HepG2 (cell line): ENCODE measurements at regions not wholly inside any gene's neighbourhood (a gene's known extent, or its start where the extent isn't known, plus 50 kb on each side); places are given as distances from the start of the nearest gene placed in this dataset.

ENCODE experiments used
- ATAC-seq: fragments of 200-7000 bp; cut with Tn5 transposase; 3 replicates; pipeline ENCODE4 v1.9.1; 2020; ENCODE audit warnings: mild to moderate bottlenecking, moderate library complexity
- BruUV-seq: library from RNA; stranded (reverse); fragments of 400-500 nt; replicated peaks from 2 replicates; lab custom pipeline; 2021; lab: Mats Ljungman, UMichigan
- CTCF ChIA-PET: fragments of 300-600 bp; formaldehyde crosslinking; extraction: SDS; loops from one replicate; lab custom pipeline; 2021; ENCODE audit warnings: low total read pairs, inconsistent platforms, low intra/inter-chr PET ratio; lab: Yijun Ruan, JAX
- POLR2A ChIA-PET: fragments of 350-600 bp; sonication (Branson Sonifier 250); formaldehyde crosslinking; loops from one replicate; lab custom pipeline; 2020; ENCODE audit warnings: antibody characterized with exemption, inconsistent platforms; lab: Yijun Ruan, JAX
- DNase-seq: peaks from one replicate; pipeline ENCODE4 v3.0.0-alpha.2; 2015; ENCODE audit warnings: low spot score
- FAIRE-seq: peaks from 3 replicates; lab custom pipeline; 2011; peaks lifted over from hg19 to GRCh38; lab: Jason Lieb, UNC
- H2AFZ ChIP-seq: one replicate; pipeline ENCODE4 v1.6.1; 2011; ENCODE audit warnings: low read length, inconsistent platforms
- H3K27ac ChIP-seq: fragments of 300-600 bp; 3 replicates; pipeline ENCODE4 v1.8.0; 2011; ENCODE audit warnings: mixed run types, mild to moderate bottlenecking, mixed read lengths, low read length, inconsistent platforms; ENCODE audit not compliant: insufficient read depth; ENCODE audit errors: extremely low read length
- H3K27me3 ChIP-seq, 2 experiments: fragments of 200-600 bp in 1 of 2; 2 replicates in 1 of 2; 3 replicates in 1 of 2; pipeline versions ENCODE4 v1.6.0 to v1.8.0; 2011; ENCODE audit warnings: low read length in 2 of 2, mild to moderate bottlenecking in 2 of 2, moderate library complexity in 2 of 2, inconsistent platforms in 1 of 2; ENCODE audit not compliant: insufficient read depth in 2 of 2, control insufficient read depth in 1 of 2
- H3K36me3 ChIP-seq, 2 experiments: fragments of 200-600 bp in 1 of 2; replicated peaks in 1 of 2; 2 replicates in 1 of 2; 3 replicates in 1 of 2; pipeline versions ENCODE4 v1.5.1 to v1.8.0; 2011; ENCODE audit warnings: low read length in 2 of 2, inconsistent platforms in 1 of 2; ENCODE audit not compliant: insufficient read depth in 2 of 2, control insufficient read depth in 1 of 2
- H3K4me1 ChIP-seq: 2 replicates; pipeline ENCODE4 v1.5.1; 2012; ENCODE audit warnings: low read length, inconsistent platforms; ENCODE audit not compliant: insufficient read depth
- H3K4me2 ChIP-seq: 2 replicates; pipeline ENCODE4 v1.6.0; 2011; ENCODE audit warnings: low read depth, low read length, inconsistent platforms
- H3K4me3 ChIP-seq, 3 experiments: fragments of 200-600 bp in 1 of 3; sonication (generic), shearing (Covaris generic) in 1 of 3; replicated peaks in 1 of 3; 2 replicates each; pipeline ENCODE4 v1.5.1; 2011 to 2016; ENCODE audit warnings: low read length in 3 of 3, inconsistent platforms in 2 of 3, low read depth in 2 of 3, mild to moderate bottlenecking in 2 of 3, control low read depth in 1 of 3, mixed read lengths in 1 of 3; ENCODE audit not compliant: insufficient read depth in 1 of 3
- H3K79me2 ChIP-seq: one replicate; pipeline ENCODE4 v1.6.1; 2011; ENCODE audit warnings: low read length, inconsistent platforms; ENCODE audit not compliant: insufficient read depth
- H3K9ac ChIP-seq: 2 replicates; pipeline ENCODE4 v1.6.0; 2011; ENCODE audit warnings: mild to moderate bottlenecking, low read depth, low read length, inconsistent platforms; ENCODE audit not compliant: insufficient read depth
- H3K9me3 ChIP-seq: 2 replicates; pipeline ENCODE4 v1.5.1; 2012; ENCODE audit warnings: mild to moderate bottlenecking, low read length
- H4K20me1 ChIP-seq: 2 replicates; pipeline ENCODE4 v1.6.0; 2011; ENCODE audit warnings: inconsistent platforms, mild to moderate bottlenecking, low read length, moderate library complexity; ENCODE audit not compliant: insufficient read depth
- ASH2L ChIP-seq: fragments of 300-600, 200-600 bp; sonication (generic); IDR thresholded peaks from 2 replicates; pipeline ENCODE4 v1.7.0; 2017; ENCODE audit warnings: low read depth, mild to moderate bottlenecking, moderate library complexity, mixed read lengths, low read length; ENCODE audit not compliant: insufficient read length
- ATRX ChIP-seq: sonication (generic); formaldehyde crosslinking; IDR thresholded peaks from 2 replicates; pipeline ENCODE4 v1.4.0; 2020; ENCODE audit warnings: missing genetic modification reagents, borderline replicate concordance
- HNF1B ChIP-seq: sonication (generic); formaldehyde crosslinking; IDR thresholded peaks from 2 replicates; pipeline ENCODE4 v1.5.1; 2020; ENCODE audit warnings: mild to moderate bottlenecking, moderate library complexity, missing genetic modification reagents
- NFRKB ChIP-seq: fragments of 450-650 bp; IDR thresholded peaks from 2 replicates; pipeline ENCODE4 v1.6.1; 2017
- PBX3 ChIP-seq: sonication (generic); formaldehyde crosslinking; IDR thresholded peaks from 2 replicates; pipeline ENCODE4 v1.8.1; 2023; ENCODE audit warnings: missing genetic modification reagents, inconsistent platforms, borderline replicate concordance
- SMAD9 ChIP-seq: sonication (generic); formaldehyde crosslinking; IDR thresholded peaks from 2 replicates; pipeline ENCODE4 v1.5.1; 2020; ENCODE audit warnings: mild to moderate bottlenecking, missing genetic modification reagents
- TBX3 ChIP-seq: fragments of 450-650 bp; IDR thresholded peaks from 2 replicates; pipeline ENCODE4 v1.6.1; 2017; ENCODE audit warnings: antibody characterized with exemption, mild to moderate bottlenecking, inconsistent platforms, borderline replicate concordance
- ZBTB43 ChIP-seq: sonication (generic); formaldehyde crosslinking; conservative IDR thresholded peaks from 2 replicates; pipeline ENCODE4 v1.4.0; 2020; ENCODE audit warnings: missing genetic modification reagents
- ZNF615 ChIP-seq: sonication (generic); formaldehyde crosslinking; IDR thresholded peaks from 2 replicates; pipeline ENCODE4 v1.5.0; 2020; ENCODE audit warnings: mild to moderate bottlenecking, missing genetic modification reagents, borderline replicate concordance
- WGBS: methylation state at CpG from one replicate; pipeline ENCODE4 v1.1.6; 2017; ENCODE audit warnings: low lambda C conversion rate; 5-methylcytosine and 5-hydroxymethylcytosine counted together
- in situ Hi-C: cut with HindIII; loops from 2 replicates; pipeline ENCODE4 v1.10.0; 2017; ENCODE audit warnings: low pct_unique_long_range_greater_than_20kb; ENCODE audit not compliant: extremely low pct_ligation_motif_present
- intact Hi-C: fragments of 100-400 bp; cut with micrococcal nuclease; formaldehyde crosslinking; loops from one replicate; pipeline ENCODE4 v1.10.0; 2022; ENCODE audit not compliant: unreplicated experiment

GRCh38 chr14:61132336-61132735 is 148.8 kb downstream of the TMEM30B start:
- BruUV-seq, result no TSS peak
- H3K9me3 ChIP-seq, result no peaks in the 10 kb centered on the region
- no peaks in the 10 kb centered on the region for H3K79me2 ChIP-seq
- in situ Hi-C loops (no loop called here), intact Hi-C loops (no loop called here)
- H3K9ac ChIP-seq, result no peak overlapping the region
- no peak overlapping the region for H2AFZ ChIP-seq
- FAIRE-seq, result no peak
- POLR2A ChIA-PET, result no interaction called here
- peaks cover 18% of the 10 kb centered on the region for H3K4me1 ChIP-seq
- ATAC-seq, result no peak
- H3K27me3 ChIP-seq, result peaks cover 0 to 4% of the 10 kb centered on the region in 2 experiments; a peak in 1 of 5 replicates
- no peak overlapping the region for H3K27ac ChIP-seq
- no peaks in the 10 kb centered on the region for H3K36me3 ChIP-seq
- no peak for DNase-seq
- H3K4me3 ChIP-seq, result no peak overlapping the region
- H4K20me1 ChIP-seq, result no peaks in the 10 kb centered on the region
- CTCF ChIA-PET, result no interaction called here
- no peak overlapping the region for H3K4me2 ChIP-seq
- TF ChIP-seq ZBTB43 (CRISPR knock-in tag), result no peak
- TF ChIP-seq TBX3, result no peak
- TF ChIP-seq SMAD9, result no peak
- TF ChIP-seq ATRX, result no peak
- WGBS, result 8% methylated on average over 3 of the region's 3 CpGs

- Histone ChIP-seq H3K36me3 (no peaks in the 10 kb centered on the region), H3K4me3 (no peak overlapping the region), H4K20me1 (no peaks in the 10 kb centered on the region), H3K9me3 (no peaks in the 10 kb centered on the region), H3K4me2 (no peak overlapping the region), H3K79me2 (no peaks in the 10 kb centered on the region), H3K27me3 (peaks cover 0 to 4% of the 10 kb centered on the region in 2 experiments; a peak in 1 of 5 replicates)
- FAIRE-seq (no peak), ATAC-seq (no peak)
- WGBS, result 60% methylated on average over 7 of the region's 10 CpGs
- no TSS peak for BruUV-seq
- intact Hi-C loops, result no loop called here
- no peak for TF ChIP-seq ASH2L
- TF ChIP-seq ZNF615 (CRISPR knock-in tag), result no peak
- no peak for TF ChIP-seq NFRKB
- no peak for TF ChIP-seq PBX3 (CRISPR knock-in tag)
- TF ChIP-seq HNF1B (CRISPR knock-in tag), result no peak
- TF ChIP-seq, all 625 proteins: peak for 0
- no peak overlapping the region for H2AFZ ChIP-seq
- H3K9ac ChIP-seq, result no peak overlapping the region
- ChIA-PET POLR2A (no interaction called here), CTCF (no interaction called here)
- H3K27ac ChIP-seq, result no peak overlapping the region
- peaks cover 29% of the 10 kb centered on the region for H3K4me1 ChIP-seq
- in situ Hi-C loops, result no loop called here
- DNase-seq, result no peak
Measured at GRCh38 chr14:61130512-61131260, 149.6 kb downstream of the SLC38A6 start.
